ENCODE measurements at regions not wholly inside any gene's neighbourhood (a gene's known extent, or its start where the extent isn't known, plus 50 kb on each side); places are given as distances from the start of the nearest gene placed in this dataset.

DNA sequence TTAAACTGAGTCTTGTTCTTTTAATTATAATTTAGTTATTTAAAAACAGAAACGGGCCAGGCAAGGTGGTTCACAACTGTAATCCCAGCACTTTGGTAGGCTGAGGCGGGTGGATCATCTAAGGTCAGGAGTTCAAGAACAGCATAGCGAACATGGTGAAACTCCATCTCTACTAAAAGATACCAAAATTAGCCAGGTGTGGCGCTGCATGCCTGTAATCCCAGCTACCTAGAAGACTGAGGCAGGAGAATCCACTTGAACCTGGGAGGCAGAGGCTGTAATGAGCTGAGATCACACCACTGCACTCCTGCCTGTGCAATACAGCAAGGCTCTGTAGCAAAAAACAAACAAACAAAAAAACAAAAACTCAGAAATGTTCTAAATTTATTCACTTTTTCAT, 852.9 kb downstream of the TECRL start:
- TF ChIP-seq, protein P1, sequence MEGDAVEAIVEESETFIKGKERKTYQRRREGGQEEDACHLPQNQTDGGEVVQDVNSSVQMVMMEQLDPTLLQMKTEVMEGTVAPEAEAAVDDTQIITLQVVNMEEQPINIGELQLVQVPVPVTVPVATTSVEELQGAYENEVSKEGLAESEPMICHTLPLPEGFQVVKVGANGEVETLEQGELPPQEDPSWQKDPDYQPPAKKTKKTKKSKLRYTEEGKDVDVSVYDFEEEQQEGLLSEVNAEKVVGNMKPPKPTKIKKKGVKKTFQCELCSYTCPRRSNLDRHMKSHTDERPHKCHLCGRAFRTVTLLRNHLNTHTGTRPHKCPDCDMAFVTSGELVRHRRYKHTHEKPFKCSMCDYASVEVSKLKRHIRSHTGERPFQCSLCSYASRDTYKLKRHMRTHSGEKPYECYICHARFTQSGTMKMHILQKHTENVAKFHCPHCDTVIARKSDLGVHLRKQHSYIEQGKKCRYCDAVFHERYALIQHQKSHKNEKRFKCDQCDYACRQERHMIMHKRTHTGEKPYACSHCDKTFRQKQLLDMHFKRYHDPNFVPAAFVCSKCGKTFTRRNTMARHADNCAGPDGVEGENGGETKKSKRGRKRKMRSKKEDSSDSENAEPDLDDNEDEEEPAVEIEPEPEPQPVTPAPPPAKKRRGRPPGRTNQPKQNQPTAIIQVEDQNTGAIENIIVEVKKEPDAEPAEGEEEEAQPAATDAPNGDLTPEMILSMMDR (IDR thresholded peaks at IDR 0.05), result no peak
- no peak for TF ChIP-seq POLR2A (IDR thresholded peaks at IDR 0.05)

All from uterus (tissue), 2 donors.